ENCODE measurements at regions not wholly inside any gene's neighbourhood (a gene's known extent, or its start where the extent isn't known, plus 50 kb on each side); places are given as distances from the start of the nearest gene placed in this dataset.

DNA sequence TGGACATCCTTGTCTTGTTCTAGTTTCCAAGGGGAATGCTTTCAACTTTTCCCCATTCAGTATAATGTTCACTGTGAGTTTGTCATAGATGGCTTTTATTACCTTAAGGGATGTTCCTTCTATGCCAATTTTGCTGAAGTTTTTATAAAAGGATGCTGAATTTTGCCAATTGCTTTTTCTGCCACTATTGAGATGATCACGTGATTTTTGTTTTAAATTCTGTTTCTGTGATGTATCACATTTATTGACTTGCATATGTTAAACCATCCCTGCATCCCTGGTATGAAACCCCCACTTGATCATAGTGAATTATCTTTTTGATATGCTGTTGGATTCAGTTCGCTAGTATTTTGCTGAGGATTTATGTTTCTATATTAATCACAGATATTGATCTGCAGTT lies 130.6 kb upstream of the TAB2 start:
- TF ChIP-seq, protein P1, sequence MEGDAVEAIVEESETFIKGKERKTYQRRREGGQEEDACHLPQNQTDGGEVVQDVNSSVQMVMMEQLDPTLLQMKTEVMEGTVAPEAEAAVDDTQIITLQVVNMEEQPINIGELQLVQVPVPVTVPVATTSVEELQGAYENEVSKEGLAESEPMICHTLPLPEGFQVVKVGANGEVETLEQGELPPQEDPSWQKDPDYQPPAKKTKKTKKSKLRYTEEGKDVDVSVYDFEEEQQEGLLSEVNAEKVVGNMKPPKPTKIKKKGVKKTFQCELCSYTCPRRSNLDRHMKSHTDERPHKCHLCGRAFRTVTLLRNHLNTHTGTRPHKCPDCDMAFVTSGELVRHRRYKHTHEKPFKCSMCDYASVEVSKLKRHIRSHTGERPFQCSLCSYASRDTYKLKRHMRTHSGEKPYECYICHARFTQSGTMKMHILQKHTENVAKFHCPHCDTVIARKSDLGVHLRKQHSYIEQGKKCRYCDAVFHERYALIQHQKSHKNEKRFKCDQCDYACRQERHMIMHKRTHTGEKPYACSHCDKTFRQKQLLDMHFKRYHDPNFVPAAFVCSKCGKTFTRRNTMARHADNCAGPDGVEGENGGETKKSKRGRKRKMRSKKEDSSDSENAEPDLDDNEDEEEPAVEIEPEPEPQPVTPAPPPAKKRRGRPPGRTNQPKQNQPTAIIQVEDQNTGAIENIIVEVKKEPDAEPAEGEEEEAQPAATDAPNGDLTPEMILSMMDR (IDR thresholded peaks at IDR 0.05; ENCODE audit: insufficient read depth, low read depth, low read length, missing control alignments) = no peak
- H3K4me3 ChIP-seq (ENCODE audit: low read length) = no peak overlapping the region
- DNase-seq (ENCODE audit: low read depth) = no peak

DNA sequence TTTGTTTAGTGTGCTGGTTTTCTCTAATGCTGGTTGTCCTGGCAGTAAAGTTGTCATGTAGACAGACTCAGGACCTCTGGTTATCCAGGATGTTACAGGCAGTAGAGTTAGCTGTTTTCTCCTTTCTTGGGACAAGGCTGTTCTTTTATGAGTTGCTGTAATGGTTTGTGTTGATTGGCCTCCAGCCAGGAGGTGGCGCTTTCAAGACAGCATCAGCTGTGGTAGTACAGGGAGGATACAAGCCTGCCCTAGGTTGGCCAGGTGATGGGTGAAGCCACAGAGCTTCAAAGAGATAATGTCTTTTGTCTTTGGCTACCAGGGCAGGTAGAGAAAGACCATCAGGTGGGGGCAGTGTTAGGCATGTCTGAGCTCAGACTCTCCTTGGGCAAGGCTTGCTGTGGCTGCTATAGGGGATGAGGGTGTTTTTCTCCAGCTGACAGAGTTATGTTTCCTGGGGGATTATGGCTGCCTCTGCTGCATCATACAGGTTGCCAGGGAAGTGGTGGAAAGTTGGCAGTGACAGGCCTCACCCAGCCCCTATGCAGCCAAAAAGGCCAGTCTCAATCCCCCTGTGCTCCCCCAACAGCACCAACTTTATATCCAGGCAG lies 127.2 kb upstream of the TAB2 start:
- H3K4me3 ChIP-seq (ENCODE audit: low read length) = no peak overlapping the region
- peak; percentile 68 for DNase-seq (ENCODE audit: low read depth)
- TF ChIP-seq, protein P1 (IDR thresholded peaks at IDR 0.05; ENCODE audit: insufficient read depth, low read depth, low read length, missing control alignments) = peak; percentile 50

DNA sequence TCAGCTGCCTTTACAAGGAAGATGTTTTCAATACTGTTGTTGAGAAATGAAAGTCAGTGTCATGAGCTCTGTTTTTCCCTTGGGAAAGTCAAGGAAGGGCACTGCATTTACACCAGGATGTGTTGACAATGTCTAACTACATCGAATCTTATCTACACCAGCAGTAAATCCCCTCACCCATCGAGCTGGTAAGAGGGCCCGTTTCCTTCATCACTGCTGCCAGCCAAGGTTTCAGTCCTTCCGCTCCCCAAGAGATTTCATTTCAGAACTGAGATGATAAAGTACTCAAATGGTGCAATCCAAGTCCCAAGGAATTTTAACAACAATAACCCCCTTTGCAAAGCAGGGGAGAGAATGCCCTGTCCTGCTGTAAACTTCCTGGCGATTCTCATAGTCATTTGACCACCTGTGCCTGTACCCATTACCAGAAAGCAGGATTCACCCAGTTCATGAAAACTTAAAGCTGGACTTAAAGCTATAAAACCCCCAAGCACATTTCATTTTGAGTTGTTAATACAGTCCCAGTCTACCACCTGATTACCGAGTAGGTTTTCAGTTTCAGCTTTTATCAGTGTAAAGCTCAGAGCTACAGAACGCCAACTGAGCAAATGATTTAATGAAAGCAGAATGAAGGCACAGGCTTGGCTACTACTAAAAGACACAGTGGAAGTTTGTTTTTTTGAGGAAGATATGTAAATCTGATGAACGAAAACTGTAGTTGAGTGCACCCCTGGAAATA lies 122.5 kb upstream of the TAB2 start:
- TF ChIP-seq, protein P1 (IDR thresholded peaks at IDR 0.05; ENCODE audit: insufficient read depth, low read depth, low read length, missing control alignments) = no peak
- no peak for DNase-seq (ENCODE audit: low read depth)
- H3K4me3 ChIP-seq (ENCODE audit: low read length) = no peak overlapping the region

DNA sequence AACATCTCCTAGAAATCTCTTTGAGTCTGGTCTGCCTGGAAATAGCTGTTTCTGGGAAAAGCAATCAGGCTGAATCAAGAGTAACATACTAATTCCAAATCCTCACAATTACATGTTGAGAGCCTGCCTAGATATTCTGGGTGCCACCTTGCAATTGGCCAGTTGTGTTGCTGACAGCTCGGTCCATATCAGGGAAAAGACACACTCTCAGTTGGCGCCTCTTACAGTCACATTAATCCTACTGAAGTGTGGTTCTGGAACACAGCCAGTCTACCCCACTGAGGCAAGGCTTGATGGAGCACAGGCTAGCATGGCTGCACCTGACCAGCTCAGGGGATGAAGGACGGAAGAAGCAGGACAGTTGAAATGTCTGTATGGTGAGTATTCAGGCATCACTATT lies 121.4 kb upstream of the TAB2 start:
- TF ChIP-seq, protein P1 (IDR thresholded peaks at IDR 0.05; ENCODE audit: insufficient read depth, low read depth, low read length, missing control alignments) = no peak
- no peak overlapping the region for H3K4me3 ChIP-seq (ENCODE audit: low read length)
- DNase-seq (ENCODE audit: low read depth) = no peak

DNA sequence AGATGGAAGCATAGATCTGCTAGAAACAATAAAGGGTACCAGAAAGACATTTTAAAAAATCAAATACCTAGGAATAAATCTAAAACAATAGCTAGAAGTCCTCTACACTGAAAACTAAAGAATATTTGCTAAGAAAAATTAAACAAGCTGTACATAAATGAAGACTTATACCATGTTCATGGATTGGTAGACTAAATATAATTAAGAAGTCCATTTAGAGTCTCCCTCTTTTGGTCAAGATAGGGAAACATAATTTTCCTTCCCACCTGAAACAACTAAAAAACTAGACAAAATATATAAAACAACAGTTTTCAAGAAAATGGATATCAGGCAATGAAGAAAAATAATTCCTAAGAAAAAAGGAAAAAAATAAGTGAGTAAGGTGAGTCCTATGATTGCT lies 120.0 kb upstream of the TAB2 start:
- no peak overlapping the region for H3K4me3 ChIP-seq (ENCODE audit: low read length)
- TF ChIP-seq, protein P1 (IDR thresholded peaks at IDR 0.05; ENCODE audit: insufficient read depth, low read depth, low read length, missing control alignments) = no peak

DNA sequence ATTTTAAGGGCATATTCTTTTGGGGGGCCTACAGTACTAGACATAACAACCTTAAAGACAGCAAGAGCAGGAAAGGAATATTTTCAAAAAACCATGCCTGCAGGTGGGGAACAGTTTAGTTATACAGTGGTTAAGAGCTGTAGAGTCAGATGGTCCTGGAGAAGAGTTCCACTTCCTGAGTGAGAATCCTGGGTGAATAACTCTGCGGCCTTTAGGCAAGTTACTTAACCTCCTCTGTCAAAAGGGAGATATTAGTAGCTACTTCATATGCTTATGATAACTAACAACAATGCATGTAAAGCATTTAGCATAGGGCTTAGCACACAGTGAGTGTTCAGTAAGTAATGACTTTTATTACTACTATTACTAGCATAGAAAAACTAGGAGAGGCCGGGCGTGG lies 119.2 kb upstream of the TAB2 start:
- H3K4me3 ChIP-seq (ENCODE audit: low read length) = no peak overlapping the region
- TF ChIP-seq, protein P1 (IDR thresholded peaks at IDR 0.05; ENCODE audit: insufficient read depth, low read depth, low read length, missing control alignments) = no peak
- no peak for DNase-seq (ENCODE audit: low read depth)

More for the DNA sequence above, 120.0 kb upstream of the TAB2 start:
- DNase-seq (ENCODE audit: low read depth) = no peak
